Vagina (tissue), 2 donors: ENCODE measurements at regions not wholly inside any gene's neighbourhood (a gene's known extent, or its start where the extent isn't known, plus 50 kb on each side); places are given as distances from the start of the nearest gene placed in this dataset.

ENCODE experiments used
- DNase-seq, 2 donors: peaks; one replicate each; pipeline ENCODE4 v3.0.0-alpha.2; 2017; ENCODE audit errors: extremely low spot score in 2 of 2
- H3K27ac ChIP-seq: fragments of 200-600 bp; sonication (generic); one replicate; pipeline ENCODE4 v1.5.1; 2019
- H3K27me3 ChIP-seq: fragments of 200-600 bp; sonication (generic); one replicate; pipeline ENCODE4 v1.5.1; 2019
- H3K36me3 ChIP-seq, 2 donors: fragments of 200-600 bp; sonication (generic); one replicate each; pipeline ENCODE4 v1.5.1; 2017 to 2019
- H3K4me1 ChIP-seq: fragments of 200-600 bp; sonication (generic); one replicate; pipeline ENCODE4 v1.5.1; 2019
- H3K4me3 ChIP-seq, 2 donors: fragments of 200-600 bp; sonication (generic); 1 replicate in 1 of 2; 2 replicates in 1 of 2; pipeline ENCODE4 v1.5.1; 2016 to 2019
- H3K9me3 ChIP-seq: fragments of 200-600 bp; sonication (generic); one replicate; pipeline ENCODE4 v1.5.1; 2019
- CTCF ChIP-seq, 3 experiments: fragments of 450-650 bp in 2 of 3; fragments of 200-600 bp in 1 of 3; sonication (generic) in 1 of 3; IDR thresholded peaks; one replicate each; pipeline ENCODE4 v1.5.1; 2017 to 2019; ENCODE audit warnings: antibody characterized with exemption in 3 of 3, mild to moderate bottlenecking in 2 of 3, moderate library complexity in 2 of 3
- POLR2A ChIP-seq, 2 donors: fragments of 450-650 bp; IDR thresholded peaks; one replicate each; pipeline ENCODE4 v1.6.1; 2017; ENCODE audit warnings: antibody characterized with exemption in 2 of 2, mild to moderate bottlenecking in 2 of 2, moderate library complexity in 2 of 2
- POLR2AphosphoS5 ChIP-seq, 2 donors: sonication (generic); formaldehyde crosslinking; IDR thresholded peaks; one replicate each; pipeline ENCODE4 v1.9.0; 2017; ENCODE audit warnings: antibody characterized with exemption in 2 of 2, mild to moderate bottlenecking in 2 of 2, low read depth in 1 of 2; ENCODE audit not compliant: insufficient read depth in 1 of 2
- intact Hi-C: fragments of 100-400 bp; cut with DNase I; formaldehyde crosslinking; loops from one replicate; pipeline ENCODE4 v1.15.1; 2023

- intact Hi-C loops, result no loop called here
- no peak for DNase-seq
- no peaks in the 10 kb centered on the region for H3K36me3 ChIP-seq
- H3K4me1 ChIP-seq, result no peaks in the 10 kb centered on the region
- H3K4me3 ChIP-seq, result no peak overlapping the region
- no peaks in the 10 kb centered on the region for H3K27me3 ChIP-seq
- H3K27ac ChIP-seq, result no peak overlapping the region
- H3K9me3 ChIP-seq, result no peaks in the 10 kb centered on the region
- TF ChIP-seq CTCF (IDR thresholded peaks at IDR 0.05) (no peak), POLR2AphosphoS5 (IDR thresholded peaks at IDR 0.05; ENCODE audit: insufficient read depth in 1 of 2, low read depth in 1 of 2) (no peak)
These were observed 414.8 kb upstream of the MGAT4C start for GRCh38 chr12:86670986-86671385.

- no peak overlapping the region for H3K4me3 ChIP-seq
- intact Hi-C loops, result no loop called here
- H3K27ac ChIP-seq, result no peak overlapping the region
- H3K9me3 ChIP-seq, result no peaks in the 10 kb centered on the region
- DNase-seq, result no peak
- no peaks in the 10 kb centered on the region for H3K27me3 ChIP-seq
- no peaks in the 10 kb centered on the region for H3K36me3 ChIP-seq
- TF ChIP-seq POLR2AphosphoS5 (IDR thresholded peaks at IDR 0.05; ENCODE audit: insufficient read depth in 1 of 2, low read depth in 1 of 2), result no peak
- TF ChIP-seq POLR2A (IDR thresholded peaks at IDR 0.05), result no peak
- TF ChIP-seq CTCF (IDR thresholded peaks at IDR 0.05), result no peak
- no peaks in the 10 kb centered on the region for H3K4me1 ChIP-seq
These were observed 412.8 kb upstream of the MGAT4C start for GRCh38 chr12:86669010-86669409.

GRCh38 chr12:86666316-86666715, 410.1 kb upstream of the MGAT4C start:
- intact Hi-C loops, result no loop called here
- DNase-seq, result no peak
- Histone ChIP-seq H3K4me3 (no peak overlapping the region), H3K9me3 (no peaks in the 10 kb centered on the region), H3K36me3 (no peaks in the 10 kb centered on the region), H3K27me3 (no peaks in the 10 kb centered on the region), H3K4me1 (no peaks in the 10 kb centered on the region), H3K27ac (no peak overlapping the region)
- TF ChIP-seq POLR2A (IDR thresholded peaks at IDR 0.05) (no peak), CTCF (IDR thresholded peaks at IDR 0.05) (no peak), POLR2AphosphoS5 (IDR thresholded peaks at IDR 0.05; ENCODE audit: insufficient read depth in 1 of 2, low read depth in 1 of 2) (no peak)

- Histone ChIP-seq H3K4me3 (no peak overlapping the region), H3K9me3 (no peaks in the 10 kb centered on the region), H3K27ac (no peak overlapping the region), H3K36me3 (no peaks in the 10 kb centered on the region), H3K4me1 (no peaks in the 10 kb centered on the region), H3K27me3 (no peaks in the 10 kb centered on the region)
- DNase-seq, result no peak
- TF ChIP-seq CTCF (IDR thresholded peaks at IDR 0.05) (no peak), POLR2A (IDR thresholded peaks at IDR 0.05) (no peak), POLR2AphosphoS5 (IDR thresholded peaks at IDR 0.05; ENCODE audit: insufficient read depth in 1 of 2, low read depth in 1 of 2) (no peak)
- intact Hi-C loops, result no loop called here
These were observed 407.5 kb upstream of the MGAT4C start for GRCh38 chr12:86663716-86664115.

GRCh38 chr12:86663173-86663572, 407.0 kb upstream of the MGAT4C start:
- no peak for DNase-seq
- intact Hi-C loops, result no loop called here
- no peaks in the 10 kb centered on the region for H3K36me3 ChIP-seq
- no peaks in the 10 kb centered on the region for H3K9me3 ChIP-seq
- no peaks in the 10 kb centered on the region for H3K27me3 ChIP-seq
- TF ChIP-seq CTCF (IDR thresholded peaks at IDR 0.05), result no peak
- TF ChIP-seq POLR2A (IDR thresholded peaks at IDR 0.05), result no peak
- no peak for TF ChIP-seq POLR2AphosphoS5 (IDR thresholded peaks at IDR 0.05; ENCODE audit: insufficient read depth in 1 of 2, low read depth in 1 of 2)
- H3K4me1 ChIP-seq, result no peaks in the 10 kb centered on the region
- no peak overlapping the region for H3K4me3 ChIP-seq
- H3K27ac ChIP-seq, result no peak overlapping the region
